MG63 (cell line): ENCODE measurements at regions not wholly inside any gene's neighbourhood (a gene's known extent, or its start where the extent isn't known, plus 50 kb on each side); places are given as distances from the start of the nearest gene placed in this dataset.

Experiments
- DNase-seq: peaks from one replicate; pipeline ENCODE4 v3.0.0-alpha.2; 2020
- H3K27me3 ChIP-seq: fragments of 250-450 bp; sonication (Bioruptor Pico); 2 replicates; pipeline ENCODE4 v1.5.1; 2020; ENCODE audit warnings: mild to moderate bottlenecking, moderate library complexity
- H3K36me3 ChIP-seq: fragments of 250-450 bp; sonication (Bioruptor Pico); 2 replicates; pipeline ENCODE4 v1.5.1; 2020; ENCODE audit warnings: mild to moderate bottlenecking, moderate library complexity
- H3K4me3 ChIP-seq: fragments of 250-450 bp; sonication (Bioruptor Pico); 2 replicates; pipeline ENCODE4 v1.5.1; 2020; ENCODE audit warnings: mild to moderate bottlenecking, moderate library complexity
- H3K9me3 ChIP-seq: fragments of 250-450 bp; sonication (Bioruptor Pico); 2 replicates; pipeline ENCODE4 v1.5.1; 2020; ENCODE audit warnings: mild to moderate bottlenecking, moderate library complexity

DNA sequence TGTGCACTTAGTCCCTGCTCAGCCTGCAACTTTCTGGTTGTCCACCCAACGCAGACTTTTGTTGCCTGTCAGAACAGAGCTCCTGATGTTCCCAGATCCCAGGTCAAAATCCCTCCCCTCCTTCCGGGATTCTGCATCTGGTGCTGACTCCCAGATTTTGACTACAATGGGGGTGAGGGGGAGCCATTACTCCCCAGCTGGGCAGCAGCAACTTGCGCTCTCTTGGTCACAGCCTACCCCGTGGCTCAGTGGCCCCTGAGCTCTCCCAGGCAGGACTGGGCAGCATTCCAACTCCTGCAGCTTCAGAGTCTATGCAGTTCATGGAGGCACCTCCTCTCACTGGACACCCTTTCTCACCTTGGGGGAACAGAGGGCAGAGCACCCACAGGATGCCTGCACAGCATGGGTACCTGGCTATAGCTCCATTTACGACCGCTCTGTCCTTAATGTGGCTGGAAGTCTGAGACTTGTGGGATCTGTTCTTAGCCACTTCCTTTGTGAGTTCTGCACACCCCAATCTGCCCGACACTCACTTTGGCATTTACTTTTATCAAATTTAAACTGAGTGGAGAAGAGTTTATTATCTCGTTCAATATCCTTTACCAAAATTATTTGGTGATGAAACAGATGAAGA is 545.5 kb upstream of the MGMT start:
- Histone ChIP-seq H3K9me3 (no peaks in the 10 kb centered on the region), H3K27me3 (no peaks in the 10 kb centered on the region), H3K36me3 (no peaks in the 10 kb centered on the region), H3K4me3 (no peak overlapping the region)
- no peak for DNase-seq

DNA sequence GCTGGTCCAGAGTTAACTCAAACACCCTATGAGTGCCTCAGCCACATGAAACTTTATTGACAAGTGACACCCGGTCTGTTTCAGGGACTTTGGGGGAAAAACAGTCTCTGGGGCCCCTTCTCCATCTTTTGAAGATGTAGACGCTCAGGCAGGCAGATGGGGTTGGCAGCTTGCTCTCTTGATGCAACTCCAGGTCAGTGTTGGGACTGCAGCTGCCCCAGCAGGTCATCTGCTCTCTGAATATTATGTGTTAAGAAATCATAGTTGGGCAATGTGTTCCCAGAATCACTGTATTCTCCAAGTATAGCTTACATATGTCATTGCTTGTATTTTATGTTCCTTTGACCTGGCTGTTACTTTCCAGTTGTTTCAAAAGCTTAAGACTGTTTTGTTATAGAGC is 544.9 kb upstream of the MGMT start:
- DNase-seq: no peak
- H3K36me3 ChIP-seq: no peaks in the 10 kb centered on the region
- no peaks in the 10 kb centered on the region for H3K9me3 ChIP-seq
- H3K27me3 ChIP-seq: no peaks in the 10 kb centered on the region
- no peak overlapping the region for H3K4me3 ChIP-seq

DNA sequence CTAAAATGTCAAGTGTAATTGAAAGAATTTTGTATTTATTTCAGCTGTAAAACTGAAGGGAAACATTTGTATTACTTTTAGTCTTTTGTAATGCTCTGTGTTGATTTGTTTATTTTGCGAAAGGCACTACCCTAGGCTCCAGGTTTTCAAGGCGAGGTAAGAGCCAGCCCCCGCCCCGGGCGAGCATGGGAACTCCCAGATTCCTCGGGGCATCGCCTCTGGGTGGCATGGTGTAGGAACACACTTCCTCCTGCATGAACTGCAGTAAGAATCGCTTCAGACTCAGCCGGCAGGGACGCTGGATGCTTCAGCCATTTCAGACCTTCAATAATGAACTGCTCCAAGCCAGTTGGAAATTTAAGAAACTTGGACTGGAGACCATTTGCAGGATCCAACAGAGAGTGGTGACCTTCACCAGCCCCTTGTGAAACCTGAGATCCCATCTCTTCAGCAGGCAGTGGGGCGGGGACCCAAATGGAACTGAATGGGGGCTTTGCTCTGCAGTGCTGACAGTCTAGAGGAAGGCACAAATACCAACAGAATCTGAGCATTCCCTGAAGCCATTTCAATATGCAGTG is 544.3 kb upstream of the MGMT start:
- no peaks in the 10 kb centered on the region for H3K9me3 ChIP-seq
- no peaks in the 10 kb centered on the region for H3K27me3 ChIP-seq
- no peak overlapping the region for H3K4me3 ChIP-seq
- no peak for DNase-seq
- no peaks in the 10 kb centered on the region for H3K36me3 ChIP-seq

DNA sequence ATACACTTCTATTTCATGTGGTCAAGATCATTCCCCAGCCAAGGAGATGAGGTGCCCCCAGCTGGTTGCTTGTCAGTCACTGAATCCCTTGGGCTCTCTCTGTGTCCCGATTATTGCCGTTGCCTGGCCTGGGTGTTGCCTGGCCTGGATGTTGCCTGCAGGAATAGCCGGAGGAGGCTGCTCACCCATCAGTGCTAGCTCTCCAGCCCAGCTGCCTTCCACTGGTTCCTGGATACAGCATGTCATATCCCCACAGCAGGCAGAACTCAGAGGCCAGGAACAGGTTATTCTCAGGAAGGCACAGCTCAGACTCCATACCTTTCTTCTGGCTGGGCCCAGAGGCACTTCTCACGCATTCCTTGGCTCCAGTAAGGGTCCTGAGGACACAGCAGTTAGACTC is 542.1 kb upstream of the MGMT start:
- Histone ChIP-seq H3K27me3 (no peaks in the 10 kb centered on the region), H3K4me3 (no peak overlapping the region), H3K36me3 (no peaks in the 10 kb centered on the region), H3K9me3 (no peaks in the 10 kb centered on the region)
- DNase-seq: no peak

DNA sequence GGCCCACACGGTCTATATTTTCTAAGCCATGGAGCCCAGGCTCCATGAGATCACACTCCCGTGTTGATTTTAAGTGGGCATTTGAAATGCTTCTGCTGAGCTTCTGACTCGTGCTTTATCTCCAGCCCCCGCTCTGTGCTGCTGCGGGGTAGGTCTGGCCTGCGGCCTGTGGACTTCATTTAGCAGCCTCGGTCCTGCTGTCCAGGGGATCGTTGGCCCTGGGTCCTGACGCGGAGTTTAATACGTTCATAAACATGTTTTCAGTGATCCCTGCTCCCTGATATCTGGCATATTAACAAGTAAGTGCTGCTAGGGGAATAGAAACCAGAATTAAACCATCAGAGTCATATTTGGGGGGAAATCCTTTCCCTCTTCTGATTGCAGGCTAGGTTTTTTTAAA is 540.3 kb upstream of the MGMT start:
- H3K27me3 ChIP-seq: no peaks in the 10 kb centered on the region
- no peak overlapping the region for H3K4me3 ChIP-seq
- no peak for DNase-seq
- H3K9me3 ChIP-seq: no peaks in the 10 kb centered on the region
- no peaks in the 10 kb centered on the region for H3K36me3 ChIP-seq

DNA sequence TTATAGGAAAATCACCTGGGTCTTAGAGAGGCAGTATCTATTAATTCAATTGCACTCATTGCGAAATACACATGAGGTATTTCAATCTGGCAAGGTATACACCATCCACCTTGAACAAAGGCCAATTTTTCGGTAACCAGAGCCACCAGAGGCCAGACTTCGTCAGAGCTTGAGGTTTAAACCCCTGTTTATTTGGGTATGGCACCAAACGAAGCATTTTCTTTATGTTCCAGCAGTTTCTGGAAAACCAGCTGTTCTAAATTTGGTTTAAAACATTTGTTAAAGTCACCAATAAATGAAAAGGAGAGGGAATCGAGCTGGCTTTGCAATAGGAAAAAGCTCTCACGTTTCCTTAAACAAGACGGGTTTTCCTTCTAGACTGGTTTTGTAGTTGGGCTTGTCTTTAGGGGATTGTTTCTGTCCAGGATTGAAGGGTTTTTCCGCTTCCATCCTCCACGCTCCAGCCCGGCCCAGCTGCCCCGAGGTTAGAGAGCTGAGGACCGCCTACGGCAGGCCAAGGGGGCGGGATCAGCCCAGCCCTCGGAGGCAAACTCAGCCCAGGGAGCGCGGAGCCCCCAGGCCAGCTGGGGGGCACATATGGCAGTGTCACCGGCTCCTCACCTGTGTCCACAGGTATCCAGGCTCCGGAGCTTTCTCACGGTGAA is 539.4 kb upstream of the MGMT start:
- H3K27me3 ChIP-seq: no peaks in the 10 kb centered on the region

DNA sequence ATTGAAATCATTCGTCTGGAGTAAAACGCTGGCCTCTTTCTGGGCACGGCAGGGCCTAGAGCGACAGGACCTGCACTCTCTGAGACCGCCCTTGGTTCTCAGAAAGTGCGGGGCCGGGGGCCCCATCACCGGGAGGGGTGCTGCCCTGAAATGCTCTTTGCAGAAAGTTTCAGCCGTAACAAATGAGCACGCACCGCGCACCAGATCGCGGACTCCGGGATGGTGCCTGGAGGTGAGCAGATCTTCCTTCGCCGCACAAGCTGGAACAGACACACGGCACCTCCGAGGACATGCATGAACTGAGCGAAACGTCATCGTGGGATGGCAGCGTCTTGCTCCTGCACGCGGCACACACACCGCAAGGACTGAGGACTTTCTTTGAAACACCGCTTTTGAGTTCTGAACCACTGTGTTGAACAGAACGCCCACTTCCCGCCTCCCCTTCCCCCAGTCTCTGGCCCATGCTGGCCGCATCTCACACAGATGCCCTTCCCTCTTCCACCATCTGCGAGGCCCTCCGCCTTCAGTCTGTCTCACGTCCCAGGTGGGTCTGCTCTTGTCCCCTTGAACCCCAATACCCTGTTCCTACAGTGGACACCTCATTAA is 538.7 kb upstream of the MGMT start:
- H3K9me3 ChIP-seq: no peaks in the 10 kb centered on the region

More for the DNA sequence above, 539.4 kb upstream of the MGMT start:
- peak; percentile 35 for DNase-seq
- Histone ChIP-seq H3K36me3 (no peaks in the 10 kb centered on the region), H3K4me3 (no peak overlapping the region), H3K9me3 (no peaks in the 10 kb centered on the region)

DNA sequence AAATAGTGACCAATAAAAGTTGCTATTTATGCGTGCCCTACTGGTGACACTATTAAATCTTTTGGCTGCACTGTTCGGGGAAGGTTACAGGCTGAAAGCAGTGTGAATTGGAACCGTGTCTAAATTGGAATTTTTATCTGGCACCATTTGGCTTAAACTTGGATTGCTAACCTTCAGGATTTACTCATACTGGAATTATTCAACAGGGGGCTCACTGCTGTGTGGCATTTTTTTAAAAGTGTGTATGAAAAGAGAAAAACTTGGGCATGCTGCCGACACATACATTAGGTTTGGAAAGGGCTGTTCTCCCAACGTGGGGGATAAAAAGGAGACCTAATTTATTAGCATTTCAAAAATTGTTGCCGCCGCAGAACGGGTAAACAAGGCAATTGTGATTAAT is 537.9 kb upstream of the MGMT start:
- peak; percentile 72 for DNase-seq
- Histone ChIP-seq H3K27me3 (no peaks in the 10 kb centered on the region), H3K9me3 (no peaks in the 10 kb centered on the region), H3K36me3 (no peaks in the 10 kb centered on the region), H3K4me3 (0 out of 2 replicates have a peak overlapping the region, but pooled peaks have one; percentile 5)

More for the DNA sequence above, 538.7 kb upstream of the MGMT start:
- Histone ChIP-seq H3K27me3 (no peaks in the 10 kb centered on the region), H3K4me3 (no peak overlapping the region), H3K36me3 (no peaks in the 10 kb centered on the region)
- DNase-seq: no peak

DNA sequence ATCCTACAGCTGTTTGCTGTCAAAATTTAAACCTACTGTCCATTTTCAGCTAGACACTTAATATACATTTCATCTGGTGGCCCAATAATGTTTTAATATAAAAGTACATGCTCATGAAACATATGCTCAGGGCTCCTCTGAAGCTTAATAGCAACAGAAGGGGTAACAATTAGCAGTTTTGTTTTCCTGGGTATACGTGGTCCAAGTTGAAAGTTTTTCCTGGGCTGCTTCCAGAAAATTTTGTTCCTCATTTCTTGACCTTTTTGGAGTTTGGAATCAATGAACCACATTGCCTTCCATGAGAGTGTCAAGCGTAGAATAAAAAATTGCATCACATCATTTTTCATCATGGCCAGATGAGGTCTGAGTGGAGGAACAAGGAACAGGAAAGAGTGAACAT is 537.3 kb upstream of the MGMT start:
- no peak for DNase-seq
- Histone ChIP-seq H3K27me3 (no peaks in the 10 kb centered on the region), H3K4me3 (no peak overlapping the region), H3K36me3 (no peaks in the 10 kb centered on the region), H3K9me3 (no peaks in the 10 kb centered on the region)

DNA sequence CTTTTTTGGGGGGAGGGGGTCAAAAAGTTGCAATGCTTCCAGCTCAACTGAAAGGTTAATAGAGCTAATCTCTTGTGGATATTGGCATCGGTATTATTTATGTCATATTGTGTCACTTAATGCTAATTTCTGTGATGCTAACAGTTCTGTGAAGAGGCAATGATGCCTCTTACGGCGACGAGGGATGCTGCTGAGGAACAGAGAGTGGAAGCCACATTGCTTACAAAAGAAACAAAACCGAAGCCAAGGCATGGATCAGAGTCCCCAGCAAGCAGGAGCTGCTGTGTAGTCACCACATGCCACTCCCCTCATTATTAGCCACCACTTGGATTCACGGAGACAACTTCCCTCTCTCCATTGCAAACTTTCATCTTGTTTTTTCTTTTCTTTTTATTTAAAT is 536.5 kb upstream of the MGMT start:
- H3K27me3 ChIP-seq: no peaks in the 10 kb centered on the region
- H3K9me3 ChIP-seq: no peaks in the 10 kb centered on the region
- no peak overlapping the region for H3K4me3 ChIP-seq
- H3K36me3 ChIP-seq: no peaks in the 10 kb centered on the region
- DNase-seq: no peak

DNA sequence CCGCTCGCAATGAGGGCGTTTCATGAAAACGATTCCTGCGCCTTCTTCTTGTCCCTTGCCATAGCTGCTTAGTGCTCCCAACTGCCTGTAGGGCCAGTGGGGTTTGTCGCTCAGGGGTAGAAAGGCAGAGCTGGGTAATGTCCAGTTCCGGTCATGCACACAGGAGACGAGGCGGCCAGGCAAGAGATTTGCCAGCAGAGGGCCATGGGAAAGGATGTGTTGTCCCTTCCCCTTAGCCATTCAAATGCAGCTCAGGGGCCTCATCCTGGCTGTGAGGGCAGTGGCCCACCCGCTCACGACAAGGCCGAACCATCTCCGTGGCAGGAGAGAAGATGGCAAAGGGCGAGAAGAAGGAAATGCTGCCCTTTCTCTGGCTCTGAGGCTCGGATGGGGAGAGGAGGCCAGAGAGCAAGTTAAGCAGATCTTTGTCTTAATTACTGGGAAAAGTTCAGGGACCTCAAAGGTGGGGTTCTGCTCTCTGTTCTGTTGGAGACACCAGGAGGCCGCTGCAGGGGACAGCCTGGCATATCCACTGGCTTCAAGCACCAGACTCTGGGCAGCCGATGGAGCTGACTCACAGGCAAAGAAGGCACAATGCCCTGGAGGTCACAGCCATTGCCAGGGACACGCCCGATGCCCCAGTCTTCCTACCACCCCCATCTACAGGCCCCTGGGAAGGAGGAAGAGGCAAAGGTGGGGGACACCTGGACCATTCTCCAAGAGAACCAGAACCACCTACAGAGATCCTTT is 534.8 kb upstream of the MGMT start:
- no peaks in the 10 kb centered on the region for H3K9me3 ChIP-seq
- H3K36me3 ChIP-seq: no peaks in the 10 kb centered on the region
- H3K27me3 ChIP-seq: no peaks in the 10 kb centered on the region
- H3K4me3 ChIP-seq: no peak overlapping the region
- DNase-seq: peak; percentile 83

DNA sequence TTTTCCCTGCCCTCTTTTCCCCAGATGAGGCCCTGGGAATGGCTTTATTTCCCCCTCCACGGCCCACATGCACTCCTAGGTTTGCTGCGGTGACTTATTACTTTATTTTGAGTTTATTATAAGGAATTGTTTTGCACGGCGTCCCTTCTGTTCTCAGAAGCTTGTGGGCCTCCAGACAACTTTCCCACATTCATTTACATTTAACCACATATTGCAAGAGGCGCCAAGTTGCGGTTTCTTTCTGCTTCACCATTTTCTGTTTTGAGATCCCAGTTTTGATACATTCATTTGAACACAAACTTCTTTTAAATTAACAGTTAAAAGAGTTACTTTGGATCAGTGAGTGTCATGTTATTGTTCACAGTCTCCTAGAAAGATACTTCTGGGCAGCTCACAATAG is 532.5 kb upstream of the MGMT start:
- DNase-seq: no peak
- Histone ChIP-seq H3K4me3 (no peak overlapping the region), H3K27me3 (no peaks in the 10 kb centered on the region), H3K9me3 (no peaks in the 10 kb centered on the region), H3K36me3 (no peaks in the 10 kb centered on the region)

DNA sequence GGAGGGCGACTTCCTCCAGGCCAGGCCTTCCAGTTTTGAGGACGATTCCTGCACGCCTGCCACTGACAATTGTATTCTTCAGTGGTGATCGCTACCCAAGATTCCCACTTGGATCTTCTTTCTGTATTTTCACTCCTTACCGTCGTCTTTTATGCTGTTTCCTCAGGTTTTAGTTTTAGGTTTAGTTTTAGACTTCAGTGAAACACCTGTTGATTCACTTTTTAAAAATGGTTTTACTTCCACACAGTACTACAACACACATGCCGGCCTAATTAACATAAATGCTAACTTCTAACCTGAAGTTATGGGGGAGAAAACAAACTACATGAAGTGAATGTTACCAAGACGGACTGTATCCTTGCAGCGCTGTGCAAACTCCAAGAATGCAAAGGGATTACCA is 530.6 kb upstream of the MGMT start:
- Histone ChIP-seq H3K4me3 (no peak overlapping the region), H3K27me3 (no peaks in the 10 kb centered on the region), H3K9me3 (no peaks in the 10 kb centered on the region), H3K36me3 (no peaks in the 10 kb centered on the region)
- DNase-seq: no peak

DNA sequence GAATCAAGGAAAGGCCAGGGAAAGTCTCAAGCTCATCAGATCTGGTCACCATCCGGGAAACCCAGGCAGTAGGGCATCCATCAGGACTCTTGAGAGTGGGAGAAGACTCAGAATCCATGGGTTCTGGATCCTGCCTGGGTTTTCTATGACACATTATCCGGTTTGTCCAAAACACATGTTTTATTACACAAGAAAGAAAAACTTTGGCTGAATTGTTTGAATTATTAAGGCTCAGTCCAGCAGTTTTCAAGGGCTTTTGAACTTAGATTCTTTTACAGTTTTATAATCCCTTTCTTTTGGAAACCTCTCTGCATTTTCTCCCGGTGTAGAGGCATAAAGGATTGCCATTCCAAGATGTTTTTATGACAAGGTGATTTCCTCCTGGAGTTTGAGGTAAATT is 528.5 kb upstream of the MGMT start:
- no peaks in the 10 kb centered on the region for H3K36me3 ChIP-seq
- no peaks in the 10 kb centered on the region for H3K27me3 ChIP-seq
- H3K4me3 ChIP-seq: no peak overlapping the region
- H3K9me3 ChIP-seq: no peaks in the 10 kb centered on the region
- no peak for DNase-seq

DNA sequence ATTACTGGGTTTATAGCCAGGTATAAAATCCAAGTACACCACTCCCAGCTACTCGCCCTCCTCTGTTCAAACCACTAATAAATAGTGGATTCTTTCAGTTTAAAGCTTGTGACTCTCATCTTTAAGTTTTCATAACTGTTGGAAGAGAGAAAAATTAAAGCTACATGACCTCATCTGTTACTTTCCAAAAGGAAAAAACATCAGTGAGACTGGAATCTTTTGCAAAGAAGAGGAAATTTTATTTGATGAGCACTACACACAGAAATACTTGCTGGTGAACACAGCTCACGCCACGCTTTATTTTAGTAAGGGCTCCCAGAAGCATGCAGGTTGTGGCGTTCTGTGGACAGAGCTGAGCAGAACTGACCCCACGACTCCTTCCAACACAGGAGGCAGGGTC is 527.0 kb upstream of the MGMT start:
- Histone ChIP-seq H3K4me3 (no peak overlapping the region), H3K36me3 (no peaks in the 10 kb centered on the region), H3K27me3 (no peaks in the 10 kb centered on the region), H3K9me3 (no peaks in the 10 kb centered on the region)
- DNase-seq: no peak

DNA sequence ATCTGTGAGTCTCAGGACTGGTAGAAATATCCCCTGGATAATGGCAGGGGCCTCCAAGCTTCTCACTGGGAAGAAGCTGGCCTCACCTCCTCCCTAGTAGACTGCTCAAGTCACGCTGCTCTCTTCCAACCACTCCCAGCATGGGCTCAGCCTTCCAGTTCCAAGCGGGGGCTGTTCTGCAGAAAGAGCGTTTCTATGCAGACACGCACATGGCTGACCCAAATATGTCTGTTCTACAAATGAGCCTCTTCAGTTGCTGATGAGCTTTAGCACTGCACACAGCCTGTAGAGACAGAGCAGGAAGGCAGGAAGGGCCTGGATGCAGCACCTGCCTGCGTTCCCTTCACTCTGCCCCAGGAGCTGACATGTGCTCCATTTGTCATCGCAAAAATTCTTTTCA is 523.9 kb upstream of the MGMT start:
- no peaks in the 10 kb centered on the region for H3K27me3 ChIP-seq
- no peaks in the 10 kb centered on the region for H3K9me3 ChIP-seq
- H3K36me3 ChIP-seq: no peaks in the 10 kb centered on the region
- no peak overlapping the region for H3K4me3 ChIP-seq
- no peak for DNase-seq

DNA sequence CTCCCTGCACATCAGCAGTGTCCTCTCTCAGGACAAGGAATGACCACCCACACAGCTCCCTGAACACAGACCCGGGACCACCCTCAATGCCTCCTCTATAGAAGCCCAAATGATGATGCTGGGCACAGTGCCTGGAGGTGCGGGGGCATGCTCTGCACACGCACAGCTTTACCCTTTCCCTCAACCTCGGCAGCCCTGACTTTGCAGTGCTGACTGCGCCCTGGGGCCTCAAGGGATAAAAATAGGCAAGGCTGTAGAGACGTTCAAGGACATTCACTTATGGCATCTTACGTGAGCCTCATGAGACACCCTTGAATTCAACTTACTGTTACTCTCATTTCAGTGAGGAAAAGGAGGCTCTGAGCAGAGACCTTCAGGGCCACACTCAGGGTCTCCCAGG is 521.6 kb upstream of the MGMT start:
- DNase-seq: no peak
- Histone ChIP-seq H3K9me3 (no peaks in the 10 kb centered on the region), H3K4me3 (no peak overlapping the region), H3K27me3 (no peaks in the 10 kb centered on the region), H3K36me3 (no peaks in the 10 kb centered on the region)
